ENCODE measurements at regions not wholly inside any gene's neighbourhood (a gene's known extent, or its start where the extent isn't known, plus 50 kb on each side); places are given as distances from the start of the nearest gene placed in this dataset.

GRCh38 chr11:96758957-96759356 lies 369.1 kb downstream of the JRKL start:
- TF ChIP-seq CTCF (IDR thresholded peaks at IDR 0.05; ENCODE audit: extremely low read depth in 1 of 2, insufficient read depth in 1 of 2, low read depth in 1 of 2, low read length in 2 of 2), result no peak
- no peak for TF ChIP-seq POLR2A (IDR thresholded peaks at IDR 0.05; ENCODE audit: low read depth, low read length)
- TF ChIP-seq MAX (IDR thresholded peaks at IDR 0.05; ENCODE audit: insufficient read depth, insufficient read length), result no peak
- TF ChIP-seq POLR2AphosphoS5 (IDR thresholded peaks at IDR 0.05; ENCODE audit: insufficient read depth, low read depth, low read length), result no peak
- TF ChIP-seq JUN (IDR thresholded peaks at IDR 0.05; ENCODE audit: borderline replicate concordance, insufficient read depth, insufficient read length, low read depth), result no peak
- no peak for TF ChIP-seq MYC (IDR thresholded peaks at IDR 0.05; ENCODE audit: low read depth, low read length)
- TF ChIP-seq EZH2 (IDR thresholded peaks at IDR 0.05; ENCODE audit: borderline replicate concordance, low read depth, low read length, severe bottlenecking), result no peak
- TF ChIP-seq GATA2 (IDR thresholded peaks at IDR 0.05; ENCODE audit: insufficient read depth, insufficient read length, low read depth, low read length), result no peak

Measured in endothelial cell of umbilical vein (primary cell).